Lower leg skin (tissue), 3 donors: ENCODE measurements at regions not wholly inside any gene's neighbourhood (a gene's known extent, or its start where the extent isn't known, plus 50 kb on each side); places are given as distances from the start of the nearest gene placed in this dataset.

Source experiments
- CTCF ChIP-seq, 3 donors: fragments of 450-650 bp; IDR thresholded peaks; one replicate each; pipeline ENCODE4 v1.5.1; 2016; ENCODE audit warnings: antibody characterized with exemption in 3 of 3, mild to moderate bottlenecking in 3 of 3, moderate library complexity in 2 of 3
- POLR2A ChIP-seq, 2 donors: fragments of 450-650 bp; IDR thresholded peaks; one replicate each; pipeline ENCODE4 v1.6.1; 2016 to 2017; ENCODE audit warnings: antibody characterized with exemption in 2 of 2, mild to moderate bottlenecking in 1 of 2, moderate library complexity in 1 of 2

GRCh38 chr2:13052547-13052946, 335.8 kb downstream of the TRIB2 start:
- TF ChIP-seq POLR2A (IDR thresholded peaks at IDR 0.05) (no peak), CTCF (IDR thresholded peaks at IDR 0.05) (no peak)
